H1 (cell line): ENCODE measurements at regions not wholly inside any gene's neighbourhood (a gene's known extent, or its start where the extent isn't known, plus 50 kb on each side); places are given as distances from the start of the nearest gene placed in this dataset.

Experiments
- GTF2F1 ChIP-seq: IDR thresholded peaks from 2 replicates; pipeline ENCODE4 v1.6.1; 2012; ENCODE audit warnings: low read depth, low read length, improper control_type of control experiment, borderline replicate concordance
- JUND ChIP-seq: IDR thresholded peaks from 2 replicates; pipeline ENCODE4 v1.6.1; 2011; ENCODE audit warnings: mild to moderate bottlenecking, improper control_type of control experiment, low read length
- KDM5A ChIP-seq: fragments of 200-600 bp; IDR thresholded peaks from 2 replicates; pipeline ENCODE4 v1.7.1; 2012; ENCODE audit warnings: mild to moderate bottlenecking, low read length, inconsistent platforms, mixed read lengths
- SP1 ChIP-seq: IDR thresholded peaks from 2 replicates; pipeline ENCODE4 v1.6.1; 2011; ENCODE audit warnings: low read depth, low read length
- SUZ12 ChIP-seq: fragments of 200-600 bp; sonication (generic); IDR thresholded peaks from 2 replicates; pipeline ENCODE4 v1.6.1; 2012; ENCODE audit warnings: mild to moderate bottlenecking, inconsistent platforms, low read length, moderate library complexity, mixed read lengths
- TEAD4 ChIP-seq: IDR thresholded peaks from 2 replicates; pipeline ENCODE4 v1.6.1; 2012; ENCODE audit warnings: low read depth, low read length, inconsistent platforms, mixed read lengths
- TF ChIP-seq, protein P1 (sequence below): IDR thresholded peaks from 2 replicates; pipeline ENCODE4 v1.6.1; 2012; ENCODE audit warnings: inconsistent platforms

DNA sequence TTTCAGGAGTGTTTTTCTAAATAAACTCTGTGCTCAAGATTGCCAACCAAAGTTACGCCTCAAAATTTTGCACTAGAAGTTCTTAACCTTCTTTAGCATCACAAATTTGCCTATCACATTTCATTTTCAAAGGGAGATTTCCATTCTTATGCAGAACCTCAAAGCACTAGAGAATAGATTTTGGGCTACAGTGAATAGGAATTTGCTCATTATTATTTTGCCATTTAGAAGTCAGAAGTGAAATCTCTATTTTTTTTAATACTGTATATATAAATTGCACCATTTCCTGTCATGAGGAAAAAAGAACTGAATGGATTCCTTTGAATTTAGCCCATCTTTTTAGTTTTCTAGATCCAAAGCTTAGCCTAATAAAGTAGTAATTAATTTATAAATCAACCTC lies 796.4 kb downstream of the ADGRL2 start (continued):
- TF ChIP-seq, protein P1, sequence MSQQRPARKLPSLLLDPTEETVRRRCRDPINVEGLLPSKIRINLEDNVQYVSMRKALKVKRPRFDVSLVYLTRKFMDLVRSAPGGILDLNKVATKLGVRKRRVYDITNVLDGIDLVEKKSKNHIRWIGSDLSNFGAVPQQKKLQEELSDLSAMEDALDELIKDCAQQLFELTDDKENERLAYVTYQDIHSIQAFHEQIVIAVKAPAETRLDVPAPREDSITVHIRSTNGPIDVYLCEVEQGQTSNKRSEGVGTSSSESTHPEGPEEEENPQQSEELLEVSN, result no peak
- no peak for TF ChIP-seq JUND
- TF ChIP-seq SUZ12, result no peak
- TF ChIP-seq GTF2F1, result no peak
- TF ChIP-seq SP1, result no peak
- no peak for TF ChIP-seq TEAD4
- TF ChIP-seq KDM5A, result no peak
